ENCODE measurements at regions not wholly inside any gene's neighbourhood (a gene's known extent, or its start where the extent isn't known, plus 50 kb on each side); places are given as distances from the start of the nearest gene placed in this dataset.

- DNase-seq: no peak
These were observed 200.9 kb upstream of the MID1 start for GRCh38 chrX:10821293-10821692.

GRCh38 chrX:10828036-10828435 lies 207.7 kb upstream of the MID1 start:
- no peak for DNase-seq

DNA sequence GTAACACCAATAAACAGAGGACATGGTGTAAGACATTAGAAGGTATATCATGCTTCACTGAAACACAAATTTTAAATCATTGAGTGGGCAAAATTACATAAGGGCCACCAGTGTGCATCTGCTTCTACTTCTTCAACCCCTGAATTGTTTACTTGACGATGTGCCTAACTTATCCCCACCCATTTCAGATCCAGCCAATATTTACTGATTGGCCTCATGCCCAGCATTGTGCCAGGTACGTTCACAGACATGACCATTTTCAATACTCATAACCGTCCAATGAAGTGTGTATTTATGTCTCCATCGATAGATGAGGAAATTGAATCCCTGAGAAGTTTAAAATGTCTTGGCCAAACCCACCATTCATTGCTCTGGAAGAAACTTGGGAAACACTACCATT lies 208.3 kb upstream of the MID1 start:
- DNase-seq: no peak

DNA sequence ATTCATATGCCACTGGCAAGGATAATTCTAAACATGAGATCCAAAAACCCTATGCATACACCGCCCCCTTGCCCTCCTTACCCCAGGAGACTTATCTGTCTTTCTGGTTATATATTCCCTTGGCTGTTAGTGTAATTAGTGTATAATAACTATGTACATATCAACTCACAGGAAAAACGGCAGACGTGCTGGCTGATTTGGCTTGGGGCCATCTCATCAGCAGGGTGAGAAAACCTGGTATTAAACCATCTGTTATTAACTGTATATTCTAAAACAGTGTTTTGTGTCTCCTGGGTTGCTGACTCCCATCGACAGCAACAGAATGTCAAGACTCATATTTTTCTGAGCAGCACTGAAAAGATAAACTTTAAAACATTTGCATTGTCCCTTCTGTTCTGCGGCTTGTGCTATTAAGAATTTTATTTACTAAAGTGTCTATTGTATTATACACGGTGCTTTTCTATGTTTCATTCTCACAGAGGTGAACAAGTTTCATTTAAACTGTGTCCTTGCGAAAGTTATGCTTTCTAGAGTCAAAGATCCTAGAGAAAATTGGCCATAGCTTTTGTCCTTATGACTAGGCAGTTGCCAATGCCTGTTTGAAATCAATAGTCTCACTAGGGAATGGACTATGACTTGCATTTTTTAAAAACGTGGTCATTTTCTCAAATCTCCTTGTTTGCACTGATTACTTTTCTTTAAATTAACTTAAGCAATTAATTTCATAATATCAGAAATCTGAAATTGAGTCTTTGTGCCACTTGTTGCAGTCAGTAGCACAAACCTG lies 211.5 kb upstream of the MID1 start:
- no peak for DNase-seq

- DNase-seq: no peak
These were observed 213.1 kb upstream of the MID1 start for GRCh38 chrX:10833299-10834169.

DNA sequence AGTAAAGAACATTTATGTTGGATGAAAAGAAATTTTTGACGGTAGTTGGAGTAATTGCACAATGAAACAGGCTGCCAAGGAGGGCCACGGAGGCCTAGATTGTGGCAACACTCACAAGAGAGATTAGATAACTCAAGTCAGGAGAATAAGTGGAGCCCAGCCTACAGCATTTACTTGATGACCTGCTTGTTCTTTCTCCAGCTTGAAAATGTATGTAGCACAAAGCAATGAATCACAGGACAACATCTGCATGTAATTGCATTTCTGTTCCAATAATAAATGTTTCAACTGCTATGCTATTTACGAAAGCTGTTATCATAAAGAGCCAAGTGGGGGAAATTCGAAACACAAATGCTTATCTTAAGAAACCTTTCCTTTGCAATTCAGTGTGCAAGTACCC lies 221.2 kb upstream of the MID1 start:
- no peak for DNase-seq

DNA sequence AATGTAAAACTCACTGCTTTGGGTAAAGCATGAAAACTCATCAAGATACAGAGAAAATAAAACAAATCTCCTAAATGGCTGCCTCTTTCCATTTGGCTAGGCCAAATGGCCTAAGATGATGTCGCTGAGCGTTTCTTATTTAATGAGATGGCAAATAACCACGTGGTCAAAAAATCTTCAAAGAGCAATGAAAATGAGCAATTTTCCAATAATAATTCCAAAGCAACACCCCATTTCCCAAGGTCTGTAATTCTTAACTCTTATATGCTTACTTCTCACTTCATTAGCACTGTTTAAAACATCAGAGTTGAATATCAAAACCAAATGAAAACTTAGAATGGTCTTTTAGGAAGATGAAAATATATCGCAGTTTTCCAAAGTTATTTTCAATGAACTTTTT lies 222.3 kb upstream of the MID1 start:
- no peak for DNase-seq

DNA sequence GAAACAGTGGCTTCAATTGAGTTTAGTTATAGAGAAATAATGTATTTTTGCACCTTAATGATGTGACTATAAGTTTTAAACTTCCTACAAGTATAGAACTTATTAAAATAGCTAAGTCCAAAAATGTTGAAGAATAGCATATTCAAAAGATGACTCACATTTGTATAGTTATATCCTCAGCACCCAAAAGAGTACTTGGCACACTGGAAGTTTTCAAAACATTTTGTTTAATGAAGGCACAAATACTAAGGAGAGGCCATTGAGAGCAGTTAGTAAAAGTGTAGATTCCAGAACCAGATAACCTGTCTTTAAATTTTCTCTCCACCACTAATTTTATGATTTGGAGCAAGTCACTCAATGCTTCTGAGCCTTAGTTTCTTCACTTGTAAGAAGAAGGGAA lies 226.9 kb upstream of the MID1 start:
- no peak for DNase-seq

DNA sequence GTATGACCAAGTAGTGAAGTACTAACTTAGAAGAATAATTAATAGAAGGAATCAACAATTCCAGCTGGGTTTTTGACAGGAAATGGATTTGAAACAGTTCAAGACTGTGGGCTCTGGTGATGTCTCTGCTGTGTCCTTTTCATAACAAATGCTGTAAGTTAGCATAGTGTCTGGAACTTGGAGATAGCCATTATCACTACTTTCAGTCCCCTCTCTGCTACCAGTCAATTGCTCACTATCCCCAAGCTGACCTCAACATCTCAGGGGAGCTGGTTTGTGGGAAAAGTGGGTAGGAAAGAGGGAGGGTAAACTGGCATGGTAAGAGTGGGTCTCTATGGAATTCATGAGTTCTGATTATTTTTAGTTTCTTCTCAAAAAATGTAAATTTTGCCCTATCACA lies 231.4 kb upstream of the MID1 start:
- DNase-seq: no peak

DNA sequence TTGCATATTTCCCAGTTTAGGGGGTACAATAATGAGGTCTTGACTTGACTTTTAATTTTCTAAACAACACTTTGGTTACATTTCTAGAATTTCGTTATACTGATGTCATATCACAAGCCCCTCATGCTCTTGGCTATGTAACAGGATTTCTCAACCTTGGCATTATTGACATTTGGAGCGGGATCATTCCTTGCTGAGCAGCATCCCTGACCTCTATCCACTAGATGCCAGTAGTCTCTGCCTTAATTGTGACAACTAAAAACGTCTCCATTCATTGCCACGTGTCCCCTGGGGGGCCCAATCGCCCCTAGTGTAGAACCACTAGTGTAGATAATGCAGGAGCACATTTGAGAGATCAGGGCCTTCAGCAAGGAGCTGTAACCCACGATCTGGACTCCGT lies 234.2 kb upstream of the MID1 start:
- no peak for DNase-seq

GRCh38 chrX:10855845-10856244 lies 235.5 kb upstream of the MID1 start:
- no peak for DNase-seq

- no peak for DNase-seq
These were observed 236.4 kb upstream of the MID1 start for GRCh38 chrX:10856797-10857196.

GRCh38 chrX:10859353-10859752 lies 239.0 kb upstream of the MID1 start:
- DNase-seq: no peak

DNA sequence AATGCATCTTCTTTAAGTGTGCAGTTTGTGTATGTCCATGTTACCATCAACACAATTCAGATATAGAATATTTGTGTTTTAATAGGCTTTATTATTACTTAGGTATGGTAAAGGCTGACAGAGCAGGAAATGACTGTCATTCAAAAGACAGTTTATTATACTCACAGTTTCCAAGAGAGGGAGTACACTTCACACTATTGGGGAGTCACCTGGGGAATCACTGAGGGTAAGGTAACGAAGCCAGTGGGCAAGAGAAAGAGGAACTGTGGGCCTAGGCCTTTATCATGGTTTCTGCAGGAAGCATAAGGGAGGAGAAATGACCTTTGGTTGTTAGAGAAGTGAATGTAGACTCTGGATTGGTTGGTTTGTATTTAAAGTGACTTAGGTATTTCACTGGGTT lies 235.1 kb upstream of the HCCS start:
- DNase-seq: no peak

DNA sequence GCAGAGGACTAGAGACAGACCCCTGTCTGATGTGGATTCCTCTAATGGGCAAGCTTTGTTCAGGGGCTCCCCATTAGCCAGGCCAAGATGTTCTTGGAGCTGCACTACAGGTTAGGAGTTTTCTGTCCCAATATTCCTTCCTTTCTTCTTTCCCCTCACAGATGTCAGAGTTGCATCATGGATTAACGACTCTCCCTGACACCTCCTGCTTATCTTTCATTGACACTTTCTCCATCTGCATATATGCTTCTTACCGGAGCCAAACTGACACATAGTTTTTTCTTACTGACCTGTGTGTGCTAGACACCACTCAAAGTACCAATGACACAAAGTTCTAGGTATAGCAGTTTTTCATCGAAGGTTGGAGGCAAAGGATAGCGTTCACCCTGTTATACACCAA lies 228.6 kb upstream of the HCCS start:
- DNase-seq: no peak

GRCh38 chrX:10884246-10884645 lies 226.9 kb upstream of the HCCS start:
- DNase-seq: no peak

- no peak for DNase-seq
These were observed 218.4 kb upstream of the HCCS start for GRCh38 chrX:10892621-10893225.

GRCh38 chrX:10893366-10893765 lies 217.8 kb upstream of the HCCS start:
- DNase-seq: no peak

GRCh38 chrX:10893976-10894375 lies 217.2 kb upstream of the HCCS start:
- no peak for DNase-seq

DNA sequence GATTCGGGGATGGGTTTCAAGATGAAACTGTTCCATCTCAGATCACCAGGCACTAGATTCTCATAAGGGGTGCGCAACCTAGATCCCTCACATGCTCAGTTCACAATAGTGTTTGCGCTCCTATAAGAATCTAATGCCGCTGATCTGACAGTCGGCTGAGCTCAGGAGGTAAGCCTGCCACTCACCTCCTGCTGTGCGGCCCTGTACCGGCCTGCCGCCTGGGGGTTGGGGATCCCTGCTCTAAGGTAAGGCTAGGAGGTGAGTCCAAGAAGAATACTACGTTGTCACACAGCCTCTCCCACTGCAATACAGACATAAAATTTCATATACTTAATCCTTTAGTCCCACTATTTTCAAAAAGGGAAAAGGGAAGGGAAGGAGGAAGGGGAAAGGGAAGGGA lies 213.4 kb upstream of the HCCS start:
- no peak for DNase-seq

DNA sequence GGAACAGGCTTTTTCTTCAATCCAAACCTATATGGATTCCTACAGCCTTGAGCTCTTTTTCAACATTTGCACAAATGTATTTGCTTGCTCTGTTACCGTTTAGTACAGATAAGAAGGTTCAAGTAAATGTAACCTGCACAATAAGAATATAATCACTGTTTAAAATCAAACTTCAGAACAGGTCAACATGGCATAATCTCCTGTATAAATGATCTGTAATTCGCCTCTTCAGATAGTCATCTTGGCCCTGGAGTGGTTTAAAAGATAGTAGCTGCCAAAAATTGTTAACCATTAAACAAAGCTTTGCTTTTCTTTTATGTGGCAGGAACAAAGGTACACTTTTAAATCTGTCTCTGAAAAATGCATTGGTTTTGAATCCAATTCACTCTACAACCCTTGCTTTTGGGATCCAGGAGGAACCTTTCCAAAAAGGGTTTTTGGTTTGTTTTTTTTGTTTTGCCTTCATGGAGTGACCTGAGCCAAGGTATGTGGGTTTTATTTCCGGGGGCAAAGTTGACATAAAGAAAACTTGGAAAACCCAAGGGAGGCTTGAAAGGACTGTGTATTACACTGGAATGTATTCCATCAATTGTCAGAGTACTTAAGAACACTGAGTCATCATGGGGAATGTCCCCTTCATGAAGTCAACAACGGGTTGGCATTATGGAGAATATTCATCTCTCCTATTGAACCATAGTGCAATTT lies 210.4 kb upstream of the HCCS start:
- DNase-seq: no peak

GRCh38 chrX:10901290-10901633 lies 209.9 kb upstream of the HCCS start:
- no peak for DNase-seq

DNA sequence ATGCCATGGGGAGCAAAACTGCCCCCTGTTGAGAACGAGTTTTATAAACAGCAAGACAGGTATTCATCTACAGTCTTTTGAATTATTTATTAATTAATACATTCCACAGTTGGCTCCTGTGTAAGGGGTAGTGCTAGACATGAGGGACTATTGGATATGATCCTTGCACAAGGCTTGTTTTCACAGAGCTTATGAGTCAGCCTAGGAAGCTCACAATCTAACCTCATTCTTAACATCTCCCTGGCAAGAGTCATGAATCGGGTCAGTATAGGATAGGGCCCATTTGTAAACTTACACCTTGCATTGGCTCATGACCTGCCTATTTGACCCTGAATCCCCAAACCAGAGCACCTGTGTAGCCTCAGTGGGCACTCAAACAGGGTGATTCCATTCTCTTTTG lies 209.1 kb upstream of the HCCS start:
- no peak for DNase-seq

DNA sequence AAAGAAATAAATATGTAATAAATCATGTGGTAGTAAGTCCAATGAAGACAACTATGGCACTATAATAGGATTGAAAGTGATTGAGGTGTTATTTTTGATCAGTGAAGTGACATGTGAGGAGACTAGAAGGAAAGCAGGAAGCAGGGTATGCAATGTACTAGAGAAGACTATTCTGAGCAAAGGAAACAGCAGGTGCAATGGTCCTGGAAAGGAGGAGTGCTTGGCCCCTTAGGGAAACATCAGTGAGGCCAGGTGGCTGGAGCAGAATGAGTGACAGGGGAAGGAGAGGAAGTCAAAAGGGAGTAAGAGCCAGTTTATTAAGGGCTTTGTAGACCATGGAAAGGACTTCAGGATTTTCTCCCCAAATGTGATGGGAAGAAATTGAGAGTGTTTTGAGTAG lies 207.6 kb upstream of the HCCS start:
- no peak for DNase-seq
